ENCODE measurements at regions not wholly inside any gene's neighbourhood (a gene's known extent, or its start where the extent isn't known, plus 50 kb on each side); places are given as distances from the start of the nearest gene placed in this dataset.

DNA sequence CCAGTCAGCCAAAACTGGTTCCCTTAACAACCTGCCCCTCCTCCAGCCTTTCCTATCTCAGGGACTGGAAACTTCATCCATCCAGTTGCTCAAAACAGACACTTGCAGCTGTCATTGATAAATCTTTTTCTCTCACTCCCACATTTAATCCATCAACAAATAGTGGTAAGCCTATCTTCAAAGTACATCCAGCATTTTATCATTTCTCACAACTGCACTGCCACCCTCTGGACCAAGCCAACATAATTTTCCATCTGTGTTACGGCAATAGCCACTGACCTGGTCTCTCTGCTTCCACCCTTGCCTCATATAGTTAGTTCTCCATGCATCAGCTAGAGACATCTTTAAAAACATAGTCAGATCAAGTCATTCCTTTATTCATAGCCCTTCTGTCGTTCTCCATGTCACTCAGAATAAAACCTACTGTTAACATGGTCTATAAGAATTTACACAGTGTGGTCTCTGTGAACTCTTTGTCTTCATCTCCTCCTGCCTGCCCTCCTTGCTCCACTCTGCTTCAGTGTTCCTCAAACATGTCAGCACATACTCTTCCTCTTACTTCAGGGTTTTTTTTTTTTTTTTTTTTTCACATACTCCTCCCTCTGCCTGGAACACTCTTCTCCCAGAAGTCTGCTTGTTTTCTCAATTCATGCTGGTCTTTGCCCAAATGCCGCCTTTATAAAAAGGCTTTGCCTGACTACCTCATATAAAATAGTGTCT, 102.5 kb upstream of the COL6A5 start:
- DNase-seq (ENCODE audit: low spot score): no peak
- TF ChIP-seq, protein P1, sequence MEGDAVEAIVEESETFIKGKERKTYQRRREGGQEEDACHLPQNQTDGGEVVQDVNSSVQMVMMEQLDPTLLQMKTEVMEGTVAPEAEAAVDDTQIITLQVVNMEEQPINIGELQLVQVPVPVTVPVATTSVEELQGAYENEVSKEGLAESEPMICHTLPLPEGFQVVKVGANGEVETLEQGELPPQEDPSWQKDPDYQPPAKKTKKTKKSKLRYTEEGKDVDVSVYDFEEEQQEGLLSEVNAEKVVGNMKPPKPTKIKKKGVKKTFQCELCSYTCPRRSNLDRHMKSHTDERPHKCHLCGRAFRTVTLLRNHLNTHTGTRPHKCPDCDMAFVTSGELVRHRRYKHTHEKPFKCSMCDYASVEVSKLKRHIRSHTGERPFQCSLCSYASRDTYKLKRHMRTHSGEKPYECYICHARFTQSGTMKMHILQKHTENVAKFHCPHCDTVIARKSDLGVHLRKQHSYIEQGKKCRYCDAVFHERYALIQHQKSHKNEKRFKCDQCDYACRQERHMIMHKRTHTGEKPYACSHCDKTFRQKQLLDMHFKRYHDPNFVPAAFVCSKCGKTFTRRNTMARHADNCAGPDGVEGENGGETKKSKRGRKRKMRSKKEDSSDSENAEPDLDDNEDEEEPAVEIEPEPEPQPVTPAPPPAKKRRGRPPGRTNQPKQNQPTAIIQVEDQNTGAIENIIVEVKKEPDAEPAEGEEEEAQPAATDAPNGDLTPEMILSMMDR (IDR thresholded peaks at IDR 0.05): no peak
- Histone ChIP-seq H3K4me3 (no peak overlapping the region), H3K27ac (no peak overlapping the region)

DNA sequence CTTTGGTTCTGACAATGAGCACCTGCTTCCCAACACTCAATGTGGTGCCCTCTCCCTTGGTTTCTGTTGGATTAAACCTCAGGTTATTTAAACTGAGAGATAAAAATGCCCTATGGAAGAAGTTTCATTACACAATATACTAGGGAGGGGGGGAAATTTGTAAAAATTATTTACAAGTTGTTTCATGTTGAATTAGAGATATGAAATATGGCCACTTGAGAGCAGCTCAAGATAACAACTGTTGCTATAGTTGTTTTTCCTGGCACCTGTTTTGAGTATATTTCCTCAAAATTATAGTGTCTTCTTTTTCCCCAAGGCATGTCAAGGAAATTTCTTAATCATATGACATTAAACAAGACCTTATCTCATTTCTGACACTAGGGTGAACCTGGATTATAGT, 101.7 kb upstream of the COL6A5 start:
- H3K4me3 ChIP-seq: no peak overlapping the region
- TF ChIP-seq, protein P1 (IDR thresholded peaks at IDR 0.05): no peak
- no peak for DNase-seq (ENCODE audit: low spot score)
- no peak overlapping the region for H3K27ac ChIP-seq

DNA sequence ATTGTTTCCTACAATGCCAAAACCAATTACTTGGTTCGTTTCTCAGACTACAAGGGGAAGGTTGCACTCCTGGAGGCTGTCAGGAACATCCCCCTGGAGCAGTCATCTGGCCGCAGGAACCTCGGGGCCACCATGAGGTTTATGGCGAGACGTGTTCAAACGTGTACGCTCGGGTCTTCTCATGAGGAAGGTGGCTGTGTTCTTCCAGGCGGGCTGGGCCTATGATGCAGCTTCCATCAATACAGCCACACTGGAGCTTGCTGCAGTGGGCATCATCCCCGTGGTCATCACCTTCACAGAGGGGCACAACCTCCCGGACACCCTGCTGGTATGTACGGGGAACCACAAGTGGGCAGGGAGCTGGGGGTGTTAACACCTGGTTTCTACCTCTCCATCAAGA, 94.5 kb upstream of the COL6A5 start:
- H3K27ac ChIP-seq: no peak overlapping the region
- TF ChIP-seq, protein P1 (IDR thresholded peaks at IDR 0.05): no peak
- DNase-seq (ENCODE audit: low spot score): no peak
- H3K4me3 ChIP-seq: no peak overlapping the region

DNA sequence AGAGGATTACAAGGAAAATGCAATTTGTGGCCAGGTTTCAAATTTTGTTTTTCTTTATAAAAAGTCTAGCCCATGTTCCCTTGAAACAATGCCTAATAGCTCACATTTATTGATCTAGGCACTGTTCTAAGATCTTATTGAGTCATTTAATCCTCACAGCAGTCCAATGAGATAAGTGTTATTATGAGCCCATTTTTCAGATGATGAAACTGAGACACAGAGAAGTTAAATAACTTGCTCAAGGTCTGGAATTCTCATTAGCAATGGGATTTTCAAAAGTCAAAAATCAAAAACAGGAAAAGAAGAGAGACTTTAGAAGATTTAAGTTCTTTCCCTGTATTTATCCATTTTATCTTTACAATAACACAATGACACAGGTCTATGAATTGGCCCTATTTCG, 90.0 kb upstream of the COL6A5 start:
- DNase-seq (ENCODE audit: low spot score): no peak
- no peak overlapping the region for H3K4me3 ChIP-seq
- TF ChIP-seq, protein P1 (IDR thresholded peaks at IDR 0.05): no peak
- H3K27ac ChIP-seq: no peak overlapping the region

DNA sequence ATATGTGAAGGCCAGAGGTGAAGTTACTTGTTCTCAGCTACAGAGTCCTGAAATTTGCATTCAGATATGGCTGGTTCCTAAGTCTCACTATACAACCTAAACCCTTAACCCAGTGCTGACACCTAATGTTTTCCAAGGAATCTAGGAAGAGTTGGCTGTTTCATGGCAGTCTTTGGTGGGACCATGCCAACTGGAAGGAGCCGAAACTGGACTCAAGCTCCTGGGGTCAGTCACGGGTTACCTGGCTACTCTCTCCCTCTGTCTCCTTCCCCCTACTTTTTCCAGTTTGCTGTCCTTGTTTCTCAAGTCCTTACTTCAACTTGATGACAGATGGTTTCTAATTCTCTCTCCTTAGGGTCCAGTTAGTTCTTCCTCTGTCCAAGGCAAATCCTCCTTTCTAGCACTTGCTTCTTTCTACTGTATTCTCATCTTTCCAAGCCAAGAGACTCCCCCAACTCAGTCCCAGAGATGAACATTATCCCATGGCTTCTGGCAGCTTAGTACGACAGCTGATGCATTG, 88.6 kb upstream of the COL6A5 start:
- no peak for DNase-seq (ENCODE audit: low spot score)
- TF ChIP-seq, protein P1 (IDR thresholded peaks at IDR 0.05): no peak
- no peak overlapping the region for H3K27ac ChIP-seq
- no peak overlapping the region for H3K4me3 ChIP-seq

DNA sequence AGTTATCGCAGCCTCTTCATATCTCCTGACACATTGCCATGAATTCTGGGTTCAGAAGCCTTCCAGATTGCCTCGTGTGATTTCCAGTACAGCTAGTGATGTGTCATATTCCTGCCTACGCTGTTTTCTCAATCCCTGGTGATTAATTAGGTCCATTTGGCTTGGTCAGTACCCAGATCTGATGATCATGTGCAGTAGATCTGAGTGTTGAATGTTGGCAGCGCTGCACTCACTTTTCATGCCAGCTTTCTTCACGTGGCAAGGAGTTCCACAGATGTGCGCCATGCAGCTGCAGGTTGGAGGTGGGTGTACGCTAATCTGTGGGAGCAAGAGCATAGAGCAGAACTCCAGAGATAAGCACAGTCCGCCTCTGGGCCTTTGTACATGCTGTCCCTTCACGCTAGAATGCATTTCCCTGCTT, 86.9 kb upstream of the COL6A5 start:
- DNase-seq (ENCODE audit: low spot score): no peak
- no peak overlapping the region for H3K4me3 ChIP-seq
- H3K27ac ChIP-seq: no peak overlapping the region
- TF ChIP-seq, protein P1 (IDR thresholded peaks at IDR 0.05): no peak

Data from coronary artery (tissue), 2 donors.